GM21619 (cell line): ENCODE measurements at regions not wholly inside any gene's neighbourhood (a gene's known extent, or its start where the extent isn't known, plus 50 kb on each side); places are given as distances from the start of the nearest gene placed in this dataset.

ENCODE experiments used
- ATAC-seq: cut with Tn5 transposase; IDR thresholded peaks from one replicate; pipeline ENCODE4 v1.9.1; 2021; ENCODE audit not compliant: unreplicated experiment

DNA sequence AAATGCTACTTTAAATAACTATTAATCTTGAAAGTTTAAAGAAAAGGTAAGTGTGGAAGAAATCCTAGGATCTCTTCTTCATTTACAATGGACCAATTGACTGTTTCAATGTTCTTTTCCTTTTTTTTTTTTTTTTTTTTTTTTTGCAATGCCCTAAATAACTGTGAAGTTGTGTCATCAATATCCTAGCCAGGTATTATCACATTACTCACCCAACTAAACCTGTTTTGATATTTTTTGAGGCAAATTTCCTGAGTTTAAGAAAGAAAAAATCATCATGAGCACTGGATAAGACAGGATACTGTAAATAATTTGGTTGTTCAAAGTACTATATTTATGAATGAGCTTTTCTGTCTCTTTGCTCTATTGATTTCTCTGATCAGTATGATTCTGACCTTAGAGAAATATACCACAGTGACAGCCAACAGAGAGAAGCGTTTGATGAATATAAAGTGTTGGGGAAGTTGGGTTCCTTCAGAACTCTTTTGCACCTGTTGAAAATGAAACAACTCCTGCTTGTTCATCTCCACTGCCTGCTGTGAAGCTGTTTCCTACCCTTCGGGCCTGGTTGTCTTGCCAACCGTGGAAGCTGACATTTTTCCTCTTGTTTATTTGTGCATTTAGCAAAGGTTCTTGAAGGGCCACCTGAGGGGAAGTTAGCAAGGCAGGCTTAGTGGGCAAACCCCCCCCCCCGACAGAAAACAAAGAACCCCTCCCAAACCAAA, 1220.5 kb upstream of the SLC10A2 start:
- ATAC-seq = no peak

DNA sequence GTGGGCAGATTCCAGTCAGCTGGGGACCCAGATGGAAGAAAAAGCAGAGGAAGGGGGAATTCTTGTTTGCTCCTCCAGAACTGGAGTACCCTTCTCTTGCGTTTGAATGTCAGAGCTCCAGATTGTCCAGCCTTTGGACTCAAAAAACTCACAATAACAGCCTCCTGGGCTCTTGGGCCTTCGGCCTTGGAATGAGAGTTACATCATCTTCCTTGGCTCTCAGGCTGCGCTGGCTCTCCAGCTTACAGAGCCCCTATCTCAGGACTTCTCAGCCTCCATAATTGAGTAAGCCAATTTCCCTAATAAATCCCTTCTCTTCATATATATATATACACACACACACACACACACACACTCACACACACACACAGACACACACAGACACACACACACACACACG, 1215.7 kb upstream of the SLC10A2 start:
- no peak for ATAC-seq

DNA sequence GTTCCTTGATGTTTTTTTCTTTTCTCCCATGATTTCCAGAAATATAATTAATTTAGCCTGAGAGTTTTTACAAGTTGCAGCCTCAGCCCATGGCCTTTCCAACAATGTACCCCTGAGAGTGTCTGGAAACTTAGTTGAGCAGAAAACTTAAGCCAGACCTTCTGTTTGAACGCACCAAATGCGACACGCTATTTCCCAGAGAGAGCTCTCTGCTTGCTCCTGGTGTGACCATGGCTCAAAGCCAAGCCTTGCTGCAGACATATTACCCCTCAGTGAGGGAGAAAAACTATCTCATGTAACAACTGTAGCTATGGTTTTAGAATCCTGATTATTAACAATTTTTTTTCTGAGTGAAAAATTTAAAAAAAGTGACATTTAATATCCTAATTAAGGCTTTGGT, 1204.5 kb upstream of the SLC10A2 start:
- ATAC-seq = no peak

DNA sequence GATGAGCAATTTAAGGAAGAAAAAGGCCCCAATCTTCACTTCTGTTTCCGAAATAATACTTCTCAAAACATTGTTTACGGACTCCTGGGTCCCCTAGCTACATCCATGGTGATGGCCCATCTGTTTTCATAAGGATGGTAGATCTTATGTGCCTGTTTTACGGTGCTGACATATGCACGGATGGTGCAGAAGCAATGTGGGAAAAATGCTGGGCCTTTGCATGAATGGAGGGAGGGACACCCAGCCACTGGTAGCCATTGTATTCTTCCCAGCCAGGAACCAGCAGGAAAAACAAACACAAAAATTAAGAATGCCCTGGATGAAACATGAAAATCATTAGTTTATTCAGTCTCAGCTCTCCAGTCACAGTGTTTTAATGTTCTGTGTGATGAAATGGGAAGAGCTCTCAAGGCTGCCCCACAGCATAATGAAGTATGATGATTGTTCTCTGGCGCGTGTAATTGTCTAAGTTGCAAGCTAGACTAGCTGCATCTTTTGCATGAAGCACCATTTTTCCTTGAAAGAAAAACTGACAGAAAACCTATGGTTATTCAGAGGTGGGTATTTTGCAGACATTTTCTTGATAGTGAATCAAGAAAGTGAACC, 1201.1 kb upstream of the SLC10A2 start:
- ATAC-seq = no peak

DNA sequence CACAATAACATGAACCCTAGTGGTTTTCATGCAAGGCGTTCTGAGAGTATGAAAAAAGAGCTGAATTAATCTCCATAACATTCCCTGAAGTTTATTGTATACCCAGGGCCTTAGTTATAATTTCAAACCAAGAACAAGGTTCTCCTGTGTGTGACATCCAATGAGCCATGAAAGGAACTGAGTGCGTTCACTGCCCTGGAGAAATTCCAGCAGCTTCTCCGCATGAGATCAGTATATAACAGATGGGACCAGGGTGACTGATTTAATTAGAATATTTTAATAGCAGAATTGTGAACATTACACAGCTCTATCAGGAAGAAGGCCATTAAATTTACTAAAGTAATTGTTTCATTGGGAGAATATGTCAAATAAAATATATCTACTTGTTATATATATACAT, 1190.5 kb upstream of the SLC10A2 start:
- ATAC-seq = no peak

DNA sequence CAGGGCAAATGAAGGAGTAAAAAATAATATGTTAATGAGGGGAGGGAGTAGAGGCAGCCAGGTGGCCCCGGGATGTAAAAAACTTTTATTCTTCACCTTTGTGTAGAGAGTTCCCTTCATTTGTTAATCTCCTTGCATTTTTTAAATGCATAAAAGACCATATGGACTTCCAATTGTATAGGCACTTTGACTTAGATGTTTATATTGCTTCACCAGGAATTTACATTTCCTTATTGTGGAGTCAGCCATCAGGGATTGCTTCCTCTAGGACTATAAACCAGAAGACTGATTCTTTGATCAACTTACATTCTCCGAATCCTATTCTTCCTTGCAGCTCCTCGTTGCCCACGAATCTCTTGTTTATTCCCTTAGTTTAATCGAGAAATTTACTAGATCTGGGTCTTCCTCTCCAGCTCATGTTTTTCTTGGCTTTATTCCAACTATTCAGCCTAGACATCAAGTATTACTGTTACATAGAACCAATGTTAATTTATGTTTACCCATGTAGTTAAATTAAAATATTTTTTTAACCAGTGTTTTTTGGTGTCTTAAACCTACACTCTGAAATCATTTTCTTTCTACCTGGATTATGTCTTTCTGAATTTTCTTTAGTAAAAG, 1187.0 kb upstream of the SLC10A2 start:
- ATAC-seq = no peak

DNA sequence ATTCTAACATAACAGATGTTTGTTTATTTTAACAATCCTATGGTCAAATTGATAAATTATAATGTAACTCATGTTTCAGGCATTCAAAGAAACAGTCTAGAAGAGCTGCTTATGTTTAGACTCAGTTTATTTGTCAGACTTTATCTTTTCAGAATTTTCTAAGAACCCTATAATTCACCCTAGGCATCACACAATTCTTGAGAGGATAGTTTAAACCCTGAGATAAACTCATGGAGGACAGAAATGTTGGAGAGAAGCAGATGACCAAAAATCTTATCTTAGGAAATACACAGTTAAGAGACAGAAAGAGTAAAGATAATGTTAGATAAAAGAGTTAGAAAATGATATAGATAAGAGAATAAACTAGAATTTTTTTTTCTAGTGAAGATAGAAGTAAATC, 1185.7 kb upstream of the SLC10A2 start:
- no peak for ATAC-seq

DNA sequence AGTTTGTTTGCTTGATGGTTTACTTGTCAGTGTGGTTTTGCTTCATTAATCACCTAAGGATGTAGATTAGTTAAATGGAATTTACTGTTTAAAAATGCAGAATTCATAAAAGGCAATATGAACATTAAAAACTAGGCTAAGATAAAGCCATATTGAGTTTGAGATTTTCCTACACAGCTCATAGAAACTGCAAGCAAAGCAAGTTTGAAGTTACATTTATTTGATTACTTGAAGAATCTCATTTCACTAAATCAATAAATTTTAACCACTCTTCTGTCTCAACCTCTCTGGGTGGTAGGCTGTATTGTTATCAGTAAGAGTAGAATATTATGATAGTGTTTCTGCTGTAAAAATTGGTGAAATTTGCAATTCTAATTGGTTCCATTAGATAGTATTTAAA, 1180.7 kb upstream of the SLC10A2 start:
- ATAC-seq = no peak

DNA sequence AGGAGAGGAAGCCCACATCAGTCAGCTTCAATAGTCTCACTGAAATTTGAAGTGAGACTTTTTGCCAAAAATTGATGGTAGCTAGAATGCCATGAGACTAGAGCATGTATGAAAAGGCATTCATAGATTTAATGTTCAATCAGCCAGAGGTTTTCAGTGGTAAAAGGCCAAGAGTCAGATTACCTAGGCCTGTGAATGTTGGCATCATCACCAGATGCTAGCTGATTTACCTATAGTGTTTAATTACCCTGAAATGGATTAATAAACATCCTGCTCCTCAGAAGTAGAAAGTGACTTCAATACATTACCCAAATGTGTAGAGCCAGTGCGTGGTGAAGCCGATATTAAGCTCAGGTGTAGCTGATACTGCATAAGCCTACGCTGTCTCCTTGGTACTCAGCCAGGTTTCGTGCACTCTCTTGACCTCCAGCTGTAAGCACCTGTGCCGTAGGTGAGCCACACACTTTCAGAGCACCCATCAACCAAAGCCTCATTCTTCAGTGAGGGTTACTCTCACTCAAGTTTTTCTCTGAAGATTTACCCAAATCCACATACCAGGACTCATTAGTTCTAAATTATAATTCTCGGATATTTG, 1140.3 kb upstream of the SLC10A2 start:
- no peak for ATAC-seq

DNA sequence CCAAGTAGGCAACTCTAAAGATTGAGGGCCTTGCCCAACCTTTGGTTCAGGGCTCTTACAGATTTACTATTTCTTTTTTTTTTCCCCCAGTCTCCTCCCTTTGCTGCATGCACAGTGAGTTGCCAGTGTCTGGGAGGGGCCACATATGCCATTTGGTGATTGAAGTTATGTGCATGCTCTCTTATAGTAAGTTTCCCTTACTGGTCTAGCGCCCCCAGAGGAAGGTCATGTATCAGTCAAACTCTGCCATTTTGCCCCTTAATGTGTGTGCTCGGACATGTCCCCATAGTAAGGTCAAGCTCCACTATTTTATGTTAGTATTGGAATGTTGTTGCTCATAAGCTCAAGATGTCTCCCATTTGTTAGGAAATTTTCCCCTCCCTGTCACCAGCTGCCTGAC, 1138.0 kb upstream of the SLC10A2 start:
- no peak for ATAC-seq

DNA sequence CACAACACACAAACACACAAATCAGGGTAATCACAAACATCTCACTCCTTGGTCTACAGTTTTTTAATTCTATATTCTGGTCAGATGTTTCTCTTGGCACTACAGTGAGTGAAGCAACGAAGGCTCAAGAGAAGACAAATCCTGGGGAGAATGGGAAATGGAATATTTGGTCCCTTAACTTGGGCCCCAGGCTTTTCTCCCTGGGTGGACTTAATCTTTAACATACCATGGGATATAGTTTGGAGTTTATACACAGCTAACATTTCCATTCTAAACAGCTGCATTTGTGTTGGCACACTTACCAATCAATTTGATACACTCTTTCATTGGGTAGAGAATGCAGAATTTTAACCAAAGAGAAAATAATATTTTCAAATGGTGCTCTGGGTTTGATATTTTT, 1132.6 kb upstream of the SLC10A2 start:
- ATAC-seq = no peak

DNA sequence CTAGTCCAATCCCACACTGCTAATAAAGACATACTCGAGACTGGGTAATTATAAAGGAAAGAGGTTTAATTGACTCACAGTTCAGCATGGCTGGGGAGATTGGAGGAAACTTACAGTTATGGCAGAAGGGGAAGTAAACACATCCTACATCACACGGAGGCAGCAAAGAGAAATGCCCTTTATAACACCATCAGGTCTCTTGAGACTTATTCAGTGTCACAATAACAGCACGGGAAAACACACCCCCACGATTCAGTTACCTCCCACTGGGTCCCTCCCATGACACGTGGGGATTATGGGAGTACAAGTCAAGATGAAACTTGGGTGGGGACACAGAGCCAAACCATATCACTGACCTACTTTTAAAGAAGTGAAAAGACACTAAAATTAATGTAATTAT, 1130.4 kb upstream of the SLC10A2 start:
- ATAC-seq = no peak

DNA sequence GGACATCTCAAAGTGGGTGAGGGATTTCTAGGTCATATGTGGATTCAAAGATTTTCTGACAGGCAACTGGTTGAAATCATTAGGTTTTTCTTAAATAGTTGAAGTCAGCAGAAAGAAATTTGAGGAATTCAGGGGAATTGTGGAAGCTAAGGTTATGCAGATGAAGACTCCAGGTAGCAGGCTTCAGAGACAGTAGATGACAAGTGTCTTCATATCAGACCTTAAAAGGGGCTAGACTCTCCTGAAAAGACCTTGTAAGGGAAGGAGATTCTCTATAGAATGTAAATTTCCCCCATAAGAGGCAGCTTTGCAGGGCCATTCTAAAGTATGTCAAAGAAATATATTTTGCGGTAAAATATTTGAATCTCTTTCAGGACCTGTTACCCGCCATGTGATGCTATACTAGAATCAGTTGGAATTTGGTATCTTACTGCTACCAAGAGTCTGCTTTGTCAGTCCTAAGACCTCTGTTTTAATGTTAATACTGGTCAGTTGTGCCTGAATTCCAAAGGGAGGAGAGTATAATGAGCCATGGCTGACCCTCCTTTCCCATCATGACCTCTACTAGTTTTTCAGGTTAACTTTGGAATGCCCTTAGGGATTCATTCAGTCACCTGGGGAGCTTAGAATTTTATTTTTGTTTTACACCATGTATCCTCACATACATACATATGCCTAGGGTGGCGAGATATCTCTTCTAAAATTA, 1115.5 kb upstream of the SLC10A2 start:
- no peak for ATAC-seq

DNA sequence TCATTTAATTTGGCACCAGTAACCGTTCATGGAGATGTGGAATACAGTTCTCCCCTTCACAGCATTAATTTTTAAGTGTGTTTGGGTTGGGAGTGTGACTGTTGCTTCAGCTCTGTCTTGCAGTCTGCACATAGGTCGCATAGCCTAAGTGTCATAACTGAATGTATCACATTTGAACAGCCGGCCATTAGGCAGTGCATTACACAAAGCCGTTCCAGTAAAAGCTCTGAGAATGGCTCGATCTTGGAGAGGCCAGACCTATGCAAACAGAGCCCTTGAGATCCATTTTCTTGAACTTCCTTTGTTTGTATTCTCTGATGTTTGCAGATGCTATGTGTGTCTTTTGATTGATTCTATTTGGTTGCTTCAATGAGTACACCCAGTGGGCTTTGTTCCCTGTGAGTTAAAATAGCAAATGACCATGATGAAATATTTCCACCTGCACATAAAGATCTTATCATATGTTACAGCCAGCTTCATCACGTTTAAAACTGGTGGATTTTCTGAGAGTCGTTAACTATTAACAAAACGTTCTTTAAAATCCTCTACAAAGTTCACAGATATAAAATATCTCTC, 1104.9 kb upstream of the SLC10A2 start:
- no peak for ATAC-seq

DNA sequence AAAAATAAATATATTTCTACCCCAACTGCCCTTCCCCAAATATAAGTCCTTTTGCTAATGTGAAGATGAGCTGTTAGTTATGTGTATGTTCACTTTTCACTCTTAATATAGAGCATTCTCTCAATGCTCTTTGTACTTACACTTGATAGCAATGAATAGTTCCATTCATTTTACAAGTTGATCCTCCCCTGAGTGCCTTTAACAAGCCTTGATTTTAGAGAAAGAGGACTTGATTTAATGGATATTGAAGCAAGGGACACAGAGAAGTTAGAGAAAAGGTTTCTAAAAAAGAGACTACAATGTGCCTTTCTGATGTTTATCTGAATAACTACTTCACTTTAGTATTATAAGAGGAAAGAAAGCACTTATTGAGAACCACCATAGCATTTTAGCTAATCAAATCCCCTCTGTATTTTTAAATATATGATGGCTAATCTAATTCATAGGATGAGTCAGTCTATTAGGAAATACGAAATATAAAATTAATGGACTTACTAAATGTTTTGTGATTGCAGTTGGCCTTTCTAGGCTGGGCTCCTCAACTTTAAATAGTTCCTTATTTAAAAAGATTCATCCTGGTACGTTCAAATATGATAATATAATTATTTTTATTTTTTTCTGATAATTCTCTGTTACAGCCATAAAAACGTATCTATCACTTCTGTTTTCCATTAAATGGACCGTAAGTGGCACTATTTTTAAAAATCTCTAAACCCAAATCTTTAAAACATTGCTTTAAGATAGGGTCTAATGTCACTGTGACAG, 1097.8 kb upstream of the SLC10A2 start:
- ATAC-seq = no peak

DNA sequence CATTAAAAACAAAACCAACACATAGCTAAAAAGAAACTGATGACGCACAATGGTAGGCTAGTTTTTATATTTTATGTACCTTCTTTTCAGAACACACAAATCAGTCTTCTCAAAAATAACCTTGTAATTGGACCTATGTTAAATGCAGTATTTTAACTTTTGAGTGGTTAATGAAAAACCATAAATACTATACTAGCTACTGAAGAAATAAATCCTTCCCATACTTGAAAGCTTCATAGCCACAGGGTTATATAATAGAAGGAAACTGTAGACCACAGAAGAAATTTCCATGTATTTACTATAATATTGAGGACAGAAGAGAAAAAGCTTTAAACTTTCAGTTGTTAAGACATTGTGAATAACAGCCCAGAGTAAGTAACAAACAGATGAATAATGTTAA, 1094.3 kb upstream of the SLC10A2 start:
- no peak for ATAC-seq

DNA sequence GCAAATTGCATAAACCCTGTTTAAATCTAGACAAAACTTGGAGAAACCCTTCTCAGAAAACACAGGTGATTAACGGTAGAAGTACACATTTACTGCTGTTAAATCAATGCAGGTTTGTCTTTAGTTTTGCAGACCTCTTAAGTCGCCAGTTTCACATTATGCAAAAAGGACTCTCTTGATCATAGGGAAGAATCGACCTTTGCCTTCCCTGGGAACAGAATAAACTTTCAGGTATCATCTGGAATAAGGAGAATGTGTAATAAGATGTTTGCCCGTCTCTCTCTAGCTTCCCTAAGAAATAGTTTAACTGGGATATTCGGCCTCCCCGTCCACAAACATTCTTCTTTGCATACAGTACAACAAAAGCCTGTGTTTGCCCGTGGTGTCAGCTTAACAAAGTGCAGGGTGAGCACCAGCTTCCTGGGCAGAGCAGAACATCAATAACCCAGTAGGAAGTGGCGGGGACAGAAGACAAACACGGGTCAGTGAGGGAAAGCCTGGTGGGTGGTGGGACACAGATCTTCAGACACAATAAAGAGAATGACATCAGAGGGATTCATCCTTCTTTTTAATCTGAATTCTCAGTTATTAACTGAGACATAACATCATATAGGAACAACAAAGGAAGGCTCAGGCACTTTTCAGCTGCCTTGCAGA, 1077.7 kb upstream of the SLC10A2 start:
- ATAC-seq = no peak

DNA sequence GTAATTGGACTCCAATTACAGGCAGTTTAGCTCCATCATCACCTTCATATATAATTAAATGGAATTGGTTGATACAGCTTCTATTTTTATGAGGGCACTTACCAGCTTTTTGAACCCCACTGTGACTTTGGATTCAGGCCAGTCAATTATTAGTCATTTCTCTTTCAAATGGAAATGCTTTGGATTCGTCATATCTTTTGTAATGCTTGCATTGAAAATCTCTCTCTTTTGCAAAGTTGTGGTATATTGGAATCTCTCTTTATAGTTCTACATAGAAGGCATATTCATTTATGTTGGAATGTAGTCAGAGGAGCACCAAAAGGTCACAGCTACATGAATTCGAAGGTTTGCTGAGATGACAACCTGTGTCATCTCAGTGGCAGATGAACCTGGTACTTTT, 1074.3 kb upstream of the SLC10A2 start:
- no peak for ATAC-seq

DNA sequence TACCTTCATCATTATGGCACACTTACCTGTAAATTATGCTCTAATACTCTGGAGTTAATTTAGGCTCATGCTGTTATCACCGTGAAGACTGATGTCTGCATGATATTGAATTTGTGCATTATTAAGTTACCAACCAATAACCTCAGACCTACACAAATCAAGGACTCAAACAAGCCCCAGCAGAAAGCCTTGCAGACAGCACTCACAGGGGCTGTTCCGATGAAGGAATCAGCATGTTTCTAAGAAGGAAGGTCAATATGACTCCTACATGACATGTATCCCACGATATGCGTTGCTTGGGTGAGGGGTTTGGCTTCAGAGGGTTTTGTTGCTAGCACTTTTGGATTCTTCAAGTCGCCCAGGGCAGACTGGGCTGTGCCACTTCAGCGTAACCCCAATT, 1071.2 kb upstream of the SLC10A2 start:
- no peak for ATAC-seq

DNA sequence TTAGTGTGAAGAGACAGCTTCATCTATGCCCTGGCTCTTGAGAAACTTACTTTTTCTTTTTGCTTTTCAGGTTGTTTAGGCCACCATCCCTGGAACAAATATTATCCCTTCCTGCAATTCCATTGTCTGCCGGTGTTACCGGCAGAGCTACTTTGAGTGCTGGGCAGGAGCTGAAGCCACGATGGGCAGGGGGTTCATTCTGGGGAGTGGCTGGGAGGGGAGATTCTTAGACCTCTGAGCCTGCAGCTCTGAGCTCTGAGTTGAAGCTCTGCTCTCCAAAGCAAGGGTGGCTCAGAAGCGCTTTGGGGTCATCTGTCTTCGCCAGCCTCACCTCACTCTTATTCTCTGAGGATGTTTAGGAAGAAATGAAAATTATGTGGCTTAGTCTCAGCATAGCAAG, 1066.6 kb upstream of the SLC10A2 start:
- ATAC-seq = no peak
